AG04450 (cell line): ENCODE measurements at regions not wholly inside any gene's neighbourhood (a gene's known extent, or its start where the extent isn't known, plus 50 kb on each side); places are given as distances from the start of the nearest gene placed in this dataset.

Experiments
- CTCF ChIA-PET: fragments of 300-600, 350-600 bp; formaldehyde crosslinking; extraction: SDS; loops from one replicate; lab custom pipeline; 2022; ENCODE audit warnings: antibody characterized with exemption, inconsistent platforms; lab: Charles Lee
- POLR2A ChIA-PET: fragments of 350-600 bp; formaldehyde crosslinking; extraction: SDS; loops from one replicate; lab custom pipeline; 2021; ENCODE audit warnings: antibody characterized with exemption, inconsistent platforms; lab: Yijun Ruan, JAX
- DNase-seq: peaks from one replicate; pipeline ENCODE4 v3.0.0-alpha.2; 2011; ENCODE audit warnings: low read depth, low spot score
- H3K27ac ChIP-seq: one replicate; pipeline ENCODE4 v1.5.1; 2012; ENCODE audit warnings: low read depth, low read length, control low read depth
- H3K27me3 ChIP-seq: one replicate; pipeline ENCODE4 v1.6.0; 2012; ENCODE audit warnings: low read length; ENCODE audit not compliant: control insufficient read depth, insufficient read depth
- H3K4me3 ChIP-seq: 2 replicates; pipeline ENCODE4 v1.5.1; 2011; ENCODE audit warnings: mild to moderate bottlenecking, low read depth, low read length, control low read depth
- H3K9me3 ChIP-seq: 2 replicates; pipeline ENCODE4 v1.5.1; 2012; ENCODE audit warnings: low read length; ENCODE audit not compliant: control insufficient read depth, insufficient read depth
- TF ChIP-seq, protein P1 (sequence below): IDR thresholded peaks from 2 replicates; pipeline ENCODE4 v1.5.1; 2011; ENCODE audit warnings: low read depth, low read length, control low read depth, inconsistent platforms

DNA sequence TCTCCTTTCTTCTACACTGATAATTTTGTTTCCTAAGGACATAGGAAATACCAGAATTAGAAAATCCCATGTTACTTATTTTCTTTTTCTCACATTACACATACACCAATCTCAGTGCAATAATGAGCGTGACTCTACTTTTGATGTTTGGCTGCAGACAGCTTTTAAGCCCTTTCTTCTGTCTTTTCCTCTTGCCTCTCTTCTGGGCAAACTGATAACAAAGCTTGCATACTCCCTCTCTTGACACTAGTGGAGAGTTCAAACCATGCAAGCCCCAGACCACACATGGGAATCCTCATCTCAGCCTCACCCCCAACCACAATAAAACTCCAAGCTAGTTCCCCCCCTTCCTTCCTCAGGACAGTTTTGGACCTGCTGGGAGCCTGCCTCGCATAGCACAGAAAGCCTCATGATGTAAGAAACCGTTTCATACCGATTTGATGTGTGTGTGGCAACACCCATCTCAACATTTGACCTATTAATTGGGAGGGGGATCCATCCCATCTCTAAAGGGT is 161.9 kb downstream of the EMP1 start:
- POLR2A ChIA-PET: no interaction called here
- CTCF ChIA-PET: no interaction called here

DNA sequence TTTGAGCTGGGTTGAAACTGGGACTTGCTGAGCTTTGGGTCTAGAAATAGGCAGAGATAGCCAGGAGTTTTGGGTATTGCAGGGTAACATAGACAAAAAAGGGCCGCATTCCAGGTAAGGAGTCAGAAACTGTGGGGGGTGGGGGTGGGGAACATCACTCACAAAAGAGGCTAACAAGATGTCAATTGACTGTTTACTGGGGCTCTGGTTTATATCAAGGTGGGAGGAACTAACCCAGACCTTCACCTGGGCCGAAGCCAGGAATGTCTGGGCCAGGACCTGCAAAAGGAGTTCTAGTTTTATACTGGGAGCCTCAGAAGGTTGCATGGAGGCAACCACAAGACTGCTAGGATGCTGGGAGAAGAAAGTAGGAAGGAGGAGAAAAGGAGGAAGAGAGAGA is 154.4 kb downstream of the EMP1 start:
- no peaks in the 10 kb centered on the region for H3K9me3 ChIP-seq
- peaks cover 5% of the 10 kb centered on the region for H3K27me3 ChIP-seq
- CTCF ChIA-PET: no interaction called here
- H3K27ac ChIP-seq: no peak overlapping the region
- no peak overlapping the region for H3K4me3 ChIP-seq
- TF ChIP-seq, protein P1, sequence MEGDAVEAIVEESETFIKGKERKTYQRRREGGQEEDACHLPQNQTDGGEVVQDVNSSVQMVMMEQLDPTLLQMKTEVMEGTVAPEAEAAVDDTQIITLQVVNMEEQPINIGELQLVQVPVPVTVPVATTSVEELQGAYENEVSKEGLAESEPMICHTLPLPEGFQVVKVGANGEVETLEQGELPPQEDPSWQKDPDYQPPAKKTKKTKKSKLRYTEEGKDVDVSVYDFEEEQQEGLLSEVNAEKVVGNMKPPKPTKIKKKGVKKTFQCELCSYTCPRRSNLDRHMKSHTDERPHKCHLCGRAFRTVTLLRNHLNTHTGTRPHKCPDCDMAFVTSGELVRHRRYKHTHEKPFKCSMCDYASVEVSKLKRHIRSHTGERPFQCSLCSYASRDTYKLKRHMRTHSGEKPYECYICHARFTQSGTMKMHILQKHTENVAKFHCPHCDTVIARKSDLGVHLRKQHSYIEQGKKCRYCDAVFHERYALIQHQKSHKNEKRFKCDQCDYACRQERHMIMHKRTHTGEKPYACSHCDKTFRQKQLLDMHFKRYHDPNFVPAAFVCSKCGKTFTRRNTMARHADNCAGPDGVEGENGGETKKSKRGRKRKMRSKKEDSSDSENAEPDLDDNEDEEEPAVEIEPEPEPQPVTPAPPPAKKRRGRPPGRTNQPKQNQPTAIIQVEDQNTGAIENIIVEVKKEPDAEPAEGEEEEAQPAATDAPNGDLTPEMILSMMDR: no peak
- POLR2A ChIA-PET: no interaction called here
- DNase-seq: no peak

More for the DNA sequence above, 161.9 kb downstream of the EMP1 start:
- H3K9me3 ChIP-seq: no peaks in the 10 kb centered on the region
- peaks cover 2% of the 10 kb centered on the region for H3K27me3 ChIP-seq
- no peak overlapping the region for H3K4me3 ChIP-seq
- TF ChIP-seq, protein P1: no peak
- H3K27ac ChIP-seq: no peak overlapping the region
- no peak for DNase-seq

DNA sequence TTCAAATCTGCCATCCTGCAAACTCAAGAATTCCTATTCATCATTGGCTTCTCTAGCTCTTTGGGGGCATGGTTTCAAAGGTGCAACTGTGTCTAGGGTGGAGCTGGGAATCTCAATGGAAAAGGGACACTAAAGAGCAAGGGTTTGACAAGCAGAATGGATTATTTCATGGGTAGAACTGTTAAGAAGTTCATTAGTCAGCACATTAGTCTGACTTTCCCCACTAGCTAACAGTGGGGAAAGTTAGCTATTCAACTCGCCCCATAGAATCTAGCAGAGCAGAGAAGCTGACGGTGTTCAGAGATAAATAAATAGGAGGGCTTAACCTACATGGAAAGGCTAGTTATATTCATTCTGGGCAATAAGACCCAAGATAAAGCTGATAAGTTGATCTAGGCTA is 153.9 kb downstream of the EMP1 start:
- Histone ChIP-seq H3K27me3 (peaks cover 5% of the 10 kb centered on the region), H3K9me3 (no peaks in the 10 kb centered on the region), H3K27ac (no peak overlapping the region), H3K4me3 (no peak overlapping the region)
- POLR2A ChIA-PET: no interaction called here
- DNase-seq: no peak
- TF ChIP-seq, protein P1: no peak
- CTCF ChIA-PET: no interaction called here

DNA sequence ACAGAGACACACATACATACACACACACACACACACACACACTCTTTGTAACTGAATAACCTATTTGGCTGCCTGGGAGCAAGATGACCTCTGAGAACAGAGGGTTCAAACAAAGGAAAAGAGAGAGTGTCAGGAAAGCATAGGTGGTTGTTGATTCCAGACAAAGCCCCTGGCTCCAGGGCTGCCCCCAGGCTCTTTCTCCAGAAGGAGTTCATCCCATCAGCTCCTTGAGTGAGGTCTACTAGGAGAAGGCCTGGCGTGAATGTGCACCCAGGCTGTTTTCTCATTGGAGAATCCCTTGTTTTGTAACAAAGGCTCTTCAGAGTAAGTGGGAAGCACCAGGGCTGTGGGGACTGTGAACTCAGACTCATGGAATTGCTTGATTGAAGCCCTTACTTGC is 151.9 kb downstream of the EMP1 start:
- POLR2A ChIA-PET: no interaction called here

More for the DNA sequence above, 151.9 kb downstream of the EMP1 start:
- no peak overlapping the region for H3K4me3 ChIP-seq
- CTCF ChIA-PET: interaction anchor here (1.5 kb wide), 1 partner anchor 11 kb away, joined by 3 read pairs; no protein-coding TSS in a partner anchor
- no peak overlapping the region for H3K27ac ChIP-seq
- no peaks in the 10 kb centered on the region for H3K9me3 ChIP-seq
- TF ChIP-seq, protein P1: no peak
- peaks cover 5% of the 10 kb centered on the region for H3K27me3 ChIP-seq
- DNase-seq: no peak
